ENCODE measurements at regions not wholly inside any gene's neighbourhood (a gene's known extent, or its start where the extent isn't known, plus 50 kb on each side); places are given as distances from the start of the nearest gene placed in this dataset.

DNA sequence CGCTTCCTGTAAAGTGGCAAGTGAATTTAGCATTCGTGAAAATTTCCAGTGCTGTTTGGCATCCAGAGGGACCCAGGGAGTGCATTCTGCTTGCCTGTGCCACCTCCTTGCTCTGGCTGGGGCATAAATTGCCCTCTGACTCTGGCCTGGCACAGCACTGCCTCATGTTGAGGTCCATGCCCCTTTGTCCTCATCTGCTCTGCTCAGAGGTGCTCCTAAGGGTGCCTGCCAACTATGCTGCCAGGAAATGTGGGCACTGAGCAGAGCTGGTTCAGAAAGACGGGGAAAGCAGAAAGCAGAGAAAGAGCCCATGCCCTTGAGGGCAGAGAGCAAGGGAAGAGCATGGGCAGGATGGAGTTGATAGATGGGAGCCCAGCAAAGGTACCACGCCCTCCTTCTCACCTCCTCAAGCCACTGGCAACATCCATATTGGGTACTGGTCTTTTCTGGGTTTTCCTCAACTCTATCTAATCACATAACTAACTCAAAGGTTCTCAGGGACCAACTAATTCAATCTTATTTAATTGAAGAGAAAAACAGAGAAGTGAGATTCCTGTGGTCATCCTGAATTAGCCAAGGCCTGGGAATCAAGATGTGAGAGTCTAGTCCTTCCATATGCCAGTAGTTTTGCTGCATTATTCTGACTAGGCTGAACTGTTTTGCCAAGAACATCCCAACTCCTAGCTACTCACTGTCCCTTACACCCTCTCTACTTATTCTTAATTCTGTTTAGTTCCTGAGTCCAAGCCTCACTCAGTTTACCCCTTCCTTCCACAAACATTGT, 441.5 kb upstream of the TNP1 start:
- TF ChIP-seq, protein P1, sequence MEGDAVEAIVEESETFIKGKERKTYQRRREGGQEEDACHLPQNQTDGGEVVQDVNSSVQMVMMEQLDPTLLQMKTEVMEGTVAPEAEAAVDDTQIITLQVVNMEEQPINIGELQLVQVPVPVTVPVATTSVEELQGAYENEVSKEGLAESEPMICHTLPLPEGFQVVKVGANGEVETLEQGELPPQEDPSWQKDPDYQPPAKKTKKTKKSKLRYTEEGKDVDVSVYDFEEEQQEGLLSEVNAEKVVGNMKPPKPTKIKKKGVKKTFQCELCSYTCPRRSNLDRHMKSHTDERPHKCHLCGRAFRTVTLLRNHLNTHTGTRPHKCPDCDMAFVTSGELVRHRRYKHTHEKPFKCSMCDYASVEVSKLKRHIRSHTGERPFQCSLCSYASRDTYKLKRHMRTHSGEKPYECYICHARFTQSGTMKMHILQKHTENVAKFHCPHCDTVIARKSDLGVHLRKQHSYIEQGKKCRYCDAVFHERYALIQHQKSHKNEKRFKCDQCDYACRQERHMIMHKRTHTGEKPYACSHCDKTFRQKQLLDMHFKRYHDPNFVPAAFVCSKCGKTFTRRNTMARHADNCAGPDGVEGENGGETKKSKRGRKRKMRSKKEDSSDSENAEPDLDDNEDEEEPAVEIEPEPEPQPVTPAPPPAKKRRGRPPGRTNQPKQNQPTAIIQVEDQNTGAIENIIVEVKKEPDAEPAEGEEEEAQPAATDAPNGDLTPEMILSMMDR (IDR thresholded peaks at IDR 0.05): no peak
- no peak for TF ChIP-seq EZH2 (IDR thresholded peaks at IDR 0.05; ENCODE audit: borderline replicate concordance, insufficient read depth, low read depth, low read length, poor library complexity, severe bottlenecking)
